AG04450 (cell line): ENCODE measurements at regions not wholly inside any gene's neighbourhood (a gene's known extent, or its start where the extent isn't known, plus 50 kb on each side); places are given as distances from the start of the nearest gene placed in this dataset. TPM values are rescaled to one million over a fixed set of nuclear protein-coding genes. Genes with fewer than 3 reads are reported as not detected.

Experiments used
- CTCF ChIA-PET: fragments of 300-600, 350-600 bp; formaldehyde crosslinking; extraction: SDS; loops from one replicate; lab custom pipeline; 2022; ENCODE audit warnings: antibody characterized with exemption, inconsistent platforms; lab: Charles Lee
- POLR2A ChIA-PET: fragments of 350-600 bp; formaldehyde crosslinking; extraction: SDS; loops from one replicate; lab custom pipeline; 2021; ENCODE audit warnings: antibody characterized with exemption, inconsistent platforms; lab: Yijun Ruan, JAX
- DNase-seq: peaks from one replicate; pipeline ENCODE4 v3.0.0-alpha.2; 2011; ENCODE audit warnings: low read depth, low spot score
- H3K27ac ChIP-seq: one replicate; pipeline ENCODE4 v1.5.1; 2012; ENCODE audit warnings: low read depth, low read length, control low read depth
- H3K27me3 ChIP-seq: one replicate; pipeline ENCODE4 v1.6.0; 2012; ENCODE audit warnings: low read length; ENCODE audit not compliant: control insufficient read depth, insufficient read depth
- H3K4me3 ChIP-seq: 2 replicates; pipeline ENCODE4 v1.5.1; 2011; ENCODE audit warnings: mild to moderate bottlenecking, low read depth, low read length, control low read depth
- H3K9me3 ChIP-seq: 2 replicates; pipeline ENCODE4 v1.5.1; 2012; ENCODE audit warnings: low read length; ENCODE audit not compliant: control insufficient read depth, insufficient read depth
- small RNA-seq: library from RNA; depleted of rRNA; stranded (forward); fragments of <200 nt; gene quantifications from one replicate; pipeline ENCODE3, GENCODE V24; 2012; ENCODE audit warnings: low read depth; ENCODE audit not compliant: insufficient read length
- TF ChIP-seq, protein P1 (sequence below): IDR thresholded peaks from 2 replicates; pipeline ENCODE4 v1.5.1; 2011; ENCODE audit warnings: low read depth, low read length, control low read depth, inconsistent platforms

GRCh38 chr2:216911008-216911407 lies 51.1 kb upstream of the TNP1 start:
- TF ChIP-seq, protein P1, sequence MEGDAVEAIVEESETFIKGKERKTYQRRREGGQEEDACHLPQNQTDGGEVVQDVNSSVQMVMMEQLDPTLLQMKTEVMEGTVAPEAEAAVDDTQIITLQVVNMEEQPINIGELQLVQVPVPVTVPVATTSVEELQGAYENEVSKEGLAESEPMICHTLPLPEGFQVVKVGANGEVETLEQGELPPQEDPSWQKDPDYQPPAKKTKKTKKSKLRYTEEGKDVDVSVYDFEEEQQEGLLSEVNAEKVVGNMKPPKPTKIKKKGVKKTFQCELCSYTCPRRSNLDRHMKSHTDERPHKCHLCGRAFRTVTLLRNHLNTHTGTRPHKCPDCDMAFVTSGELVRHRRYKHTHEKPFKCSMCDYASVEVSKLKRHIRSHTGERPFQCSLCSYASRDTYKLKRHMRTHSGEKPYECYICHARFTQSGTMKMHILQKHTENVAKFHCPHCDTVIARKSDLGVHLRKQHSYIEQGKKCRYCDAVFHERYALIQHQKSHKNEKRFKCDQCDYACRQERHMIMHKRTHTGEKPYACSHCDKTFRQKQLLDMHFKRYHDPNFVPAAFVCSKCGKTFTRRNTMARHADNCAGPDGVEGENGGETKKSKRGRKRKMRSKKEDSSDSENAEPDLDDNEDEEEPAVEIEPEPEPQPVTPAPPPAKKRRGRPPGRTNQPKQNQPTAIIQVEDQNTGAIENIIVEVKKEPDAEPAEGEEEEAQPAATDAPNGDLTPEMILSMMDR: no peak
- no peak for DNase-seq
- H3K27ac ChIP-seq: no peak overlapping the region
- CTCF ChIA-PET: no interaction called here
- H3K4me3 ChIP-seq: no peak overlapping the region
- no peaks in the 10 kb centered on the region for H3K27me3 ChIP-seq
- POLR2A ChIA-PET: no interaction called here
- no peaks in the 10 kb centered on the region for H3K9me3 ChIP-seq

DNA sequence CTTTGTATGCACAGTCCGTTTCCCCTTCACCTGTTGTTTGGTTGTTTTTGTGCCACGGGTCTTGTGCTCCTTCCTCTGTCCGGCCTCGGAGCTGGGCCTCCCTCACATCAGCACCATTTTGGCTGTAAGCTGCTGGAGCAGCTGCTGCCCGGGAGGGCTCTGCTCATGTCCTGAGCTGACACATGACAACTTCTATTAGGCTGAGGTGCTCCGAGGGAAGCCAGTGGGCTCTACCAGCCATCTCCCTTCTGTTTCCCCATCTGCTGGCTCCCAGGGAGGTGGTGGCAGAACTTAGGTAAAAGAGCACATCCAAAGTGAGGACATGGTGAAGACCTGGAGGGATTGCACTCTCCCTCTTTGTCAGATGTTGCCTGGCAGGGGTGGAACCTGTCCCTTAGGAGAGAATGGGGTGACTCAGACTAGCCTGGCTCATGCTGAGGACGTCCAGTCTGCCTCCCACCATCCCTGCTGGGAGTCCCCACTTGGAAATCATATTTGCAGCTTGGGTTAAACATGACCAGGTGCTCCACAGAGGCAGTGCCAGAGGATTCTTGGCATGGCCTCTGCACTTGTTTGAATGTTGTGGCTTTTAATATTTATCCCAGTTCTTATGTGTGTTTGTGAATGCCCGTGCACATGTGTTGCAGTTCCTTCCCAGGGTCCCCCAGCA lies 49.8 kb upstream of the TNP1 start:
- Histone ChIP-seq H3K27ac (no peak overlapping the region), H3K9me3 (no peaks in the 10 kb centered on the region), H3K4me3 (no peak overlapping the region), H3K27me3 (no peaks in the 10 kb centered on the region)
- DNase-seq: no peak
- ChIA-PET POLR2A (no interaction called here), CTCF (no interaction called here)
- TF ChIP-seq, protein P1: no peak

Small RNA genes in the stretch of these regions (small RNA-seq; reads per million reads assigned to genes)
- not detected for gene RF01983
